GM12872 (cell line): ENCODE measurements at regions not wholly inside any gene's neighbourhood (a gene's known extent, or its start where the extent isn't known, plus 50 kb on each side); places are given as distances from the start of the nearest gene placed in this dataset.

Experiments
- TF ChIP-seq, protein P1 (sequence below): IDR thresholded peaks from 3 replicates; pipeline ENCODE4 v1.5.1; 2011; ENCODE audit warnings: low read depth, mild to moderate bottlenecking, low read length, moderate library complexity; ENCODE audit not compliant: insufficient read depth

DNA sequence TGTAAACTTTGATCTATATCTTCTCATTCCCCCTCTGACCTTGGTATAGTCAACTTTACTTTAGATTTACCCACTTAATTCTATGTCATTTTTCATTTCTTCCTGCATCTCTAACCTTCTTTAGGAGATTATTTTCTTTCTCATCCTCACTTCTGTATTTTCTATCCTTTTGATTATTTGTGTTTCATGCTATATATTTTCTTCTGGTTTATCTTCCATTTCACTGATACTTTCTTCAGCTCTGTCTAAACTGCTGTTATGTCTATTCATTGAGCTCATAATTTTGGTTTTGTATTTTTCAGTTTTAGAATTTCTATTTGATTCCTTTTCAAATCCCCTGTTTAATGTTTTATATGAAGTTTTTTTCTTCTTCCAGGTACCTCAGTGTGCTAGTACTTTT lies 171.1 kb upstream of the LYZL1 start:
- TF ChIP-seq, protein P1, sequence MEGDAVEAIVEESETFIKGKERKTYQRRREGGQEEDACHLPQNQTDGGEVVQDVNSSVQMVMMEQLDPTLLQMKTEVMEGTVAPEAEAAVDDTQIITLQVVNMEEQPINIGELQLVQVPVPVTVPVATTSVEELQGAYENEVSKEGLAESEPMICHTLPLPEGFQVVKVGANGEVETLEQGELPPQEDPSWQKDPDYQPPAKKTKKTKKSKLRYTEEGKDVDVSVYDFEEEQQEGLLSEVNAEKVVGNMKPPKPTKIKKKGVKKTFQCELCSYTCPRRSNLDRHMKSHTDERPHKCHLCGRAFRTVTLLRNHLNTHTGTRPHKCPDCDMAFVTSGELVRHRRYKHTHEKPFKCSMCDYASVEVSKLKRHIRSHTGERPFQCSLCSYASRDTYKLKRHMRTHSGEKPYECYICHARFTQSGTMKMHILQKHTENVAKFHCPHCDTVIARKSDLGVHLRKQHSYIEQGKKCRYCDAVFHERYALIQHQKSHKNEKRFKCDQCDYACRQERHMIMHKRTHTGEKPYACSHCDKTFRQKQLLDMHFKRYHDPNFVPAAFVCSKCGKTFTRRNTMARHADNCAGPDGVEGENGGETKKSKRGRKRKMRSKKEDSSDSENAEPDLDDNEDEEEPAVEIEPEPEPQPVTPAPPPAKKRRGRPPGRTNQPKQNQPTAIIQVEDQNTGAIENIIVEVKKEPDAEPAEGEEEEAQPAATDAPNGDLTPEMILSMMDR: no peak

DNA sequence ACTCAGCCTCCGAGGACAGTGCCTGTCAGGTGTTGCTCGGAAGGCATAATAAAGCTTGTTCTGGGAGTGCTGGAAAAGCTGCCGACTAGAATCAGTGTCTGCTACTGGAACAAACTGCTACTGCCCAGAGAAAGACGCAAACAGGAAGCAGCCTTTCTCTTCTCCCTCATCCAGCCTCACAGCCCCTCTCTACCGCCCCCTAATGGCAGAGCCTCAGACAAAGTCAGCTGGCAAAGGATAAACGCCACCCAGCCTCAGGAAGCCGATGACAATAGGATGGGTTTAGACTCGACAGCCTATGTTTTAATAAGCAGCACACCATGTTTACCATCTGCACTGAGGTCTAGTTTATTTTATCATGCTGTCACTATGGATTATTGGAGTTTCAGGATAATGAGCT lies 169.5 kb upstream of the LYZL1 start:
- TF ChIP-seq, protein P1: peak; percentile 68

DNA sequence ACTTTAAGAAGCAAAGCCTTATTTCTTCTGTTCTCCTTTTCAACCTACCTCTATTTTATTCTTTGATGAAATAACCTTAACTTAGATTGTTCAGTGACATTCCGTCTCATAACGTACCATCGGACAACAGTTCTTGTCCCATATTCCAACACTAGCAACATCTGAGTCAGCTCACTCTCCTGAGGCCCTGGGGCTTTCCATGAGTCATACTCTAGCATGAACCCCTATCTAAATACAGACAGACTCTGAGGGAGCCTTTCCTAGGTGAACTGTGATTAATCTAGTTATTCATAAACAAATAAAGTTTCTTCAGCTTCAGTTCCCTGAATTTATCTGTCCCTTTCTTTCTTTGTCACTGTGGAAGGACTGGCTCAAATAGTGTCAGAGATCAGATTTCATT lies 168.7 kb upstream of the LYZL1 start:
- TF ChIP-seq, protein P1: no peak

DNA sequence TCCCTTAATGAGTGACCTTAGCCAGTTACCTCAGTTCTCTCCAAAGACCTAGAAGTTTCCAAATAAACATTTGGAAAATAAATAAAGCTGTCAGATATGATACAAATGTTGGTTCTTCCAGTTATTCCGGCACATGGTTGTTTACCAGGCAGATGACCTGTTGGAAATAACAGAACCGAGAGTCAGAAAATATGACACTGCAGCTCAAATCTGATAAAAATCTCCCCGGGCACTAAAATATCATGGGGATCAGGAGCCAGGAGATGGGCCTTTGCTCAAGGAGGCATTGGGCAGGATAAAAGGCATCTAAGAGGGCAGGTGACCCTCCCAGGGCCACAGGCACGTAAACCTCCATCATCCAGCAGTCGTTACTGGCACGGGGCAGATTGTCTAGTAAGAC lies 164.0 kb upstream of the LYZL1 start:
- TF ChIP-seq, protein P1: no peak

DNA sequence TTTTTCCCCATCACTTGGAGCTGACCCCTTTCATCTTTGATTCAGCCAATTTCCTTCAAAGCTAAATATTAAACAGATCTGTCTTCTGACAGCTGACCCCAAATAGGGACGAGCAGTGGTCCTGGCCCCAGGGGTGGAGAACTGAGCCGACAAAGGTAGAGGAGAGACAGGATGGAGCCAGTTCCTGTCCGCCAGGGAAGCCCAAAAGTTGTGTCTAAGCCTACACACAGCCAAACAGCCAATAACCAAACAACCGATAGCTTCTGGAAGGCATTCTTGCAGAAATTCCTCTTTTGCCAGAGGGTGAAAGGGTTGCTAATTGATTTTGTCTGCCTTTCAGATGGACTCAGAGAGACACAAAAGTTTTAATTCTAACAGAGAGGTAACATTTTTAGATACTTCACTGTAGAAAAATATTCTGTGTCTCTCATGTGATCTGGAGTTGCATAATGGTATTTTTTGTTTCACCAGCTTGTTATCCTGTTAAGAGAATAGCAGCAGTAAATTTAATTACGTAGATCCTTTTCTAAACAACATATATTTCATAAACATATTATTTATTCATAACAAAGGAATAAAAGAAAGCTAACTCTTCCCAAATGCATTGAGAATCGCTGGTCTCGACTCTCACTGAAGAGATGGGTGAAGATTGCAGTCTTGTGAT lies 161.7 kb upstream of the LYZL1 start:
- TF ChIP-seq, protein P1: no peak

DNA sequence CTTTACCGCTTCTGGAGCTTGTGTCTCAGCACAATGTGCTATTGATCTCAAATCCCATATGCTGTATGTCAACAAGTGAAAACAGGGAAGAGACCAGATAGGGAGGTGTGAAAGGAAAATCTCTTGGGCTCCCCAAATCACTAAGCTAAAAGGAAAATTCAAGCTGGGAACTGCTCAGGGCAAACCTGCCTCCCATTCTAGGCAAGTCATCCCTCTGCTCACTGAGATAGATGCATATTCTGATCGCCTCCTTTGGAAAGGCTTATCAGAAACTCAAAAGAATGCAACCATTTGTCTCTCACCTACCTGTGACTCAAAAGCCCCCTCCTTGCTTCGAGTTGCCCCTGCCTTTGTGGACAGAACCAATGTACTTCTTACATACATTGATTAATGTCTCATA lies 161.1 kb upstream of the LYZL1 start:
- TF ChIP-seq, protein P1: no peak

DNA sequence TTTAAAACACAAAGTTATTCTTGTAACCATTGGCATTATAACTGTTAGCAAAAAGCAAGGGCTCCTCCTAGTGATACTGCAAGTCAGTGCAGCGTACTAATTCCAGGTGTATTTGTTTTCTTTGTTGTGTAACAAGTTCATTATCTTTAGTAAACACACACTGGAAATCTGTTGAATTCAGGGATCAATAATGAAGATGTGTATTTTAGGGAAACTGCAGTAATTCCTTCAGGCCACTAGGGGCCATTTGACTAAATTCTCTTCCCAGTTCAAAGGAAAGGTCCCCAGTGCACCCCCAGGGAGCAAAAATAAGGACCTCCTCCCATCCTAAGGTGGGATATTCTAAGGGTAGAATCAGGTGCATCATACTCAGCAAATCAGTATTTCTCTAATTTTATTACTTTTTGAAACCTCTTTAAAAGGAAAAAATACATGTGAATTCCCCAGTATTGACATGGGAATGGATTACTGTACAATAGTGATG lies 158.6 kb upstream of the LYZL1 start:
- TF ChIP-seq, protein P1: peak; percentile 53; the same call in 2 of the 3 replicates
